ENCODE measurements at regions not wholly inside any gene's neighbourhood (a gene's known extent, or its start where the extent isn't known, plus 50 kb on each side); places are given as distances from the start of the nearest gene placed in this dataset.

GRCh38 chr10:131440405-131441360 is 129.2 kb upstream of the TCERG1L start:
- no peak overlapping the region for H3K27ac ChIP-seq
- no peak overlapping the region for H3K4me3 ChIP-seq

- no peak overlapping the region for H3K4me3 ChIP-seq
These were observed 130.8 kb upstream of the TCERG1L start for GRCh38 chr10:131442271-131442670.

DNA sequence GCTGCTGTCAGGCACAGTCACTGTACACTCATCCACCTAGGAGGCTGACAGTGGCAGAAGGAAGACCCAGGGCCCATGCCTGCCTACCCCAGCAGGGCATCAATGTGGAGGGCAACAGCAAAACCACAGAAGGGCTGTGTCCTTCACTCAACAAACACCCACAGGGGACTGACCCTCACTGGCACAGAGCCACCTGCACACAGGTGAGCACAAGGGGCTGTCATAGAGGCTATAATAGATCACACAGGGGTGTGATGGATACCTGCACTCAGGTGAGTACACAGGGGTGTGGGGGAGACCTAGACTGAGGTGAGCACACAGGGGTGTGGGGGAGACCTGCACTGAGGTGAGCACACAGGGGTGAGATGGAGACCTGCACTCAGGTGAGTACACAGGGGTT is 132.8 kb upstream of the TCERG1L start:
- Histone ChIP-seq H3K27ac (no peak overlapping the region), H3K4me3 (no peak overlapping the region)

More at GRCh38 chr10:131442271-131442670, 130.8 kb upstream of the TCERG1L start:
- no peak overlapping the region for H3K27ac ChIP-seq

DNA sequence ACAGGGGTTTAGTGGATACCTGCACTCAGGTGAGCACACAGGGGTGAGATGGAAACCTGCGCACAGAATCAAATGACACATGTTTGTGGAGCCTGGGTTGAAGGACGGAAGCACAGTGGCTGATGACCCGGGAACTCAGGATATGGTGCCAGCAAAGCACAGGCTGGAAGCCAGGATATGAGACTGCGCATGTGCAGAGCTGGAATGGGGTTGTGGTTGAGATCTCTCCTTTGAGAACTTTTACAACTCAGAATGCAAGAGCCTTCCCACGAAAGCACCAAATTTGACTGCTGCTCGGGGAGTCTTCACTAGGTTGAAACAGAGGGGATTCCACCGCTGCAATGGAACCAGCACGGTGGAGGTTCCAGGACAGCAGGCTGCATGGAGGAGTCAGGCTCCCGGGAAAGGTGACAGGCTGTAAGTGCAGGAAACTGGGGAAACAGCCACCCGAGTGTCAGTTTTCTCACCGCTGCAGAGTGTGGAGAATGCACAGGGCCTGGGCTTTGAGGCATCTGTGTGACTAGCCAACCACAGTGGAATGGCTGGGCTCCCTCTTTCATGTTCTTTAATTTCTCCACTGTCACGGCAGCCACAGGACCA is 133.4 kb upstream of the TCERG1L start:
- H3K4me3 ChIP-seq, result no peak overlapping the region

DNA sequence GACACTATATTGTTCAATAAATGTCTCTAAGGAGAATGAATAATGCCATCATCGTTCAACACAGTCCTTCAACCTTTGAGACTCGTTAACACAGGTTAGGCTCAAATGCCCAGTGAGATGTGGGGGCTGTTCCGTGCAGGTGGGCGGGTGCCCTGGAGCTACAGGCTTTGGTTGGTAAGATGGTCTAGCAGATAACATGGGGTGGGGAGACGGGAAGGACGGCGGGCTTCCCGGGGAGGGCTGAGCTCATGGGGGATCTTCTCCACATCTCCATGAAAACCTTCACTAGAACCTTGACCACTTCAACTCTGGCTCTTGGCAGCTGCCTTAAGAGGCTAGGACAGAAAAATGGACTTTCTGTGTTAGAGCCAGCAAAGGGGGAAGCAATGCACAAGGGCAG is 134.1 kb upstream of the TCERG1L start:
- no peak overlapping the region for H3K4me3 ChIP-seq
- no peak overlapping the region for H3K27ac ChIP-seq

More for the DNA sequence above, 133.4 kb upstream of the TCERG1L start:
- H3K27ac ChIP-seq, result no peak overlapping the region

GRCh38 chr10:131446171-131446570 is 134.7 kb upstream of the TCERG1L start:
- H3K27ac ChIP-seq, result no peak overlapping the region
- no peak overlapping the region for H3K4me3 ChIP-seq

DNA sequence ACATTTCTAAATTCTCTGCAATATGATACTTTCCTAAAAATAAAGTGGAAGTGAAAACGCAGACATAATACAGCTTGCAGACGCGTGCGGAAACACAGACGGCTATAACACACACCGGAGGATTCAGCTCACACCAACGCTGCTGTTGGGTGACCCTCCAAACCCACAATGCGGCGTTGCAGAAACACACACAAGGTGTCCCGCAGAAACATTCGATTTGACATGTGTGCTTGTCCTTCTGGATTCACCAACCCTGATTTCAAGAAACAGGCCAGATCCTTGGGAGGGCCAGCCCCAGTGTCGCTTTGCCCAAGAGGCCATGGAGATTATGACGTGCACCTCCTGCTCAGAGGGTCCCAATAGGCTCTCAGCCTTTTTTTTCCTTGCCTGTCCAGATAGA is 136.7 kb upstream of the TCERG1L start:
- Histone ChIP-seq H3K27ac (no peak overlapping the region), H3K4me3 (no peak overlapping the region)

- Histone ChIP-seq H3K4me3 (no peak overlapping the region), H3K27ac (no peak overlapping the region)
These were observed 137.4 kb upstream of the TCERG1L start for GRCh38 chr10:131448883-131449282.

DNA sequence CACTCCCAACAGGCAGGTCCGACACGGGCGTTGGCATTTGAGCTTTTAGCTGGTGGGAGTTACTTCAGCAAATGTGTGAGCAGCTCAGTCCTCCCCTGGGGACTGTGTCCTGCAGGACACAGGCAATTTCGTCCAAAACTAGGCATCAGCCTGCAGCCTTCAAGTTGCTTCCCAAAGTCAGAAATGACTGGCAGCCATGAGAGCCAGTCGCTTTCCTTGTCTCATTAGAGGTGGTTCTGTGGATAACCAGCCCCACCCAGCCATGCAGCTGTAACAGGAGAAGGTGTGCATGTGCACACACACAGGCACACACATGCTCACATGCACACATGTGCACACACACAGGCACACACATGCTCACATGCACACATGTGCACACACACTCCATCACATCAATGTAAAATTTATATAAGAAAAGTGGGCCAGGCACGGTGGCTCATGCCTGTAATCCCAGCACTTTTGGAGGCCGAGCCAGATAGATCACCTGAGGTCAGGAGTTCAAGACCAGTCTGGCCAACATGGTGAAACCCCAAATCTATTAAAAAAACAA is 138.8 kb upstream of the TCERG1L start:
- no peak overlapping the region for H3K27ac ChIP-seq
- H3K4me3 ChIP-seq, result no peak overlapping the region

- H3K27ac ChIP-seq, result no peak overlapping the region
- no peak overlapping the region for H3K4me3 ChIP-seq
These were observed 140.0 kb upstream of the TCERG1L start for GRCh38 chr10:131451407-131452015.

- H3K27ac ChIP-seq, result no peak overlapping the region
- no peak overlapping the region for H3K4me3 ChIP-seq
These were observed 141.6 kb upstream of the TCERG1L start for GRCh38 chr10:131452926-131453720.

DNA sequence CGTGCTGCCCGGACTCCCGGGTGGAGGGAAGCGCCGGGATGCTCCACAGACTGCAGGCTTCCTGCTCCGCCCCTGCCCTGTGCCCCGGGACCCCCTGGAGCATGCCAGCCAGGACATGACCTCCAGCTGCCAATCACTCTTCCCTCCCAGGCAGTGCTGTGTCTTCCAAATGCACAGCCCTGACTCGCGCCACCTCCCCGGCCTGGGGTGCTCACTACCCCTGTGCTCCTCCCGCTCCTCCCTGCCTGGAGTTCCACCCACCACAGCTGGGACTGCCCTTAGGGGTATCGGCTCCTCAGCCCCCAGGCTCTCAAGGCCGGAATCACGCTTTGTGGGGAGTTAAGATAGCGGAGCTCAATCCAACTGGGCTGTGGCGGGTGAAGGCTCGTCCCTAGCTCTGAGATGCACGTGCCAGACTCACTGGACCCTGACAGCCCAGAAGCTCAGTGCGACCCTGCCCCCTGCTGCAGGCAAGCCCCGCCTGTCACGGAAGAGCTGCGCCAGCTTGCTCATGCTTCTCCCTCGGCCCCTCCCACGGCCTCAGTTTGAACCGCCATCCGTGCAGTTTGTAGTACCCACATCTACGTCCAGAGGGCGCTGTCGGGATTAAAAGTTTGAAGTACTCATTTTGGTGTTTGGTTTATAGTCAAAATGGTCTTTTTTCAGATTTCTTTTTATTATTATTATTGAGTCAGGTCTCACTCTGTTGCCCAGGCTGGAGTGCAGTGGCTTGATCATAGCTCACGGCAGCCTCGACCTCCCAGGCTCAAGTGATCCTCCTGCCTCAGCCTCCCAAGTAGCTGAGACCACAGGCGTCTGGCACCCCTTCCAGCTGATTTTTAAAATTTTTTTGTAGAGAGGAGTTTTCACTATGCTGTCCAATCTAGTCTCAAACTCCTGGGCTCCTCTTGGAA is 142.5 kb upstream of the TCERG1L start:
- Histone ChIP-seq H3K27ac (no peak overlapping the region), H3K4me3 (no peak overlapping the region)

- Histone ChIP-seq H3K27ac (no peak overlapping the region), H3K4me3 (no peak overlapping the region)
These were observed 144.9 kb upstream of the TCERG1L start for GRCh38 chr10:131456411-131456810.

- Histone ChIP-seq H3K27ac (no peak overlapping the region), H3K4me3 (no peak overlapping the region)
These were observed 149.6 kb upstream of the TCERG1L start for GRCh38 chr10:131461093-131461492.

DNA sequence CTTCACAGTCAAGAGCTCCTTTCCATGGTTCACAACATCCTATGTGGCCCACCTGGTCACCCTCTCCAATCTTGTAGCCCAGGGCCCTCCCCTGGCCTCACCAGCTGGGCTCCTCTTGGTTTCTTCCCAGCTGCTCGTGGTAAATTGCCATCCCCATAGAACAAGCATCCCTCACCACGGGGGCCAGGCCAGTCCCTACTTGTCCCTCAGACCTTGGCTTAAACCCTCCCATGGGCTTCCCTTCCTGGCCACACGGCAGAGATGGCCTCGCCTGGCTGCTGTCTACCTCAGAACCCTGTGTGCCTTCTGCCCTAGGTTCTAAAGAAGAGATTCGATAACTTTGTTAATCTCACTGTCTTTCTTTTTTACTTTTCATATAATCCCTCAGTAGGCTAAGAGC is 153.3 kb upstream of the TCERG1L start:
- Histone ChIP-seq H3K27ac (no peak overlapping the region), H3K4me3 (no peak overlapping the region)

DNA sequence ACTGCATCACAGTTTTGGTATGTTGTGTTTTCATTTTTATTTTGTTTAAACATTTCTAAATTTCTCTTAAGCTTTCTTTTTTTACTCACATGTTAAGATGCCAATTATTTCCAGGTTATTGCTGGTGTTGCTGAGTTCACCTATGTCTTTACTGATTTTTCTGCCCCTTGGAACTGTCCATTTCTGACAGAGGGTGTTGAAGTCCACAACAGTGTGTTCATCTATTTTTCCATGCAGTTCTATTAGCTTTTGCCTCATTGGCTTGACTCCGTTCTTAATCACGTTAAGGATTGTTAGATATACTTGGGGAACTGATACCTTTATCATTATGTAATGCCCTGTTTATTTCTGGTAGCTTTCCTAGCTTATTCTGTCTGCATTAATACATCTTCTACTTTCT is 158.0 kb upstream of the TCERG1L start:
- no peak overlapping the region for H3K4me3 ChIP-seq
- no peak overlapping the region for H3K27ac ChIP-seq

GRCh38 chr10:131473645-131474044 is 162.1 kb upstream of the TCERG1L start:
- no peak overlapping the region for H3K4me3 ChIP-seq
- no peak overlapping the region for H3K27ac ChIP-seq

- Histone ChIP-seq H3K27ac (no peak overlapping the region), H3K4me3 (no peak overlapping the region)
These were observed 162.9 kb upstream of the TCERG1L start for GRCh38 chr10:131474416-131474815.

DNA sequence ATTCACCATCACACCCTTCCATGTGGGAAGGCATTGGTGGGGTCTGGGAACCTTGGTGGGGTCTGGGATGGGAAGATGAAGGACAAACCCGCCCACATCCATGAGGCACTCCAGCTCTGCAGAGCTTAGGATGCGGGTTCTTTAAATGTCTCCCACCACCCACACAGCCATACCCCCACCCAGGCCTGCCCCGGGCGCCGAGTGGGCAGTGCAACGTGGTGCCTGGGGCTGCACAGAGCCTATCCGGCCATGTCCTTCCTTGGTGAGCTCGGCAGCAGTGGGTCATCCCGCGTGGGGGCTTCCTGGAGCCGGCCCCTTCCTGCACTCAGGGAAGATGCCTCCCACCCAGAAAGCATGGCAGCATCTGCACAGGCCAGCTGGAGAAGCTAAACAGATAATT is 163.5 kb upstream of the TCERG1L start:
- Histone ChIP-seq H3K4me3 (no peak overlapping the region), H3K27ac (no peak overlapping the region)
